NCI-H69 (cell line): ENCODE measurements at regions not wholly inside any gene's neighbourhood (a gene's known extent, or its start where the extent isn't known, plus 50 kb on each side); places are given as distances from the start of the nearest gene placed in this dataset.
"Not testable (repeated sequence)": the region's sequence is repeated elsewhere in the genome, so short reads cannot be mapped to it uniquely, and the experiment has no call there.

ENCODE experiments used
- DNase-seq: peaks from one replicate; lab custom pipeline; 2025; lab: John Stamatoyannopoulos, UW

- peak; percentile 24 for DNase-seq
Measured at GRCh38 chr5:30183795-30184194, 1009.7 kb upstream of the CDH6 start.

GRCh38 chr5:30156156-30156555, 1037.3 kb upstream of the CDH6 start:
- peak; percentile 33 for DNase-seq

- no peak for DNase-seq
Measured at GRCh38 chr5:30152431-30152830, 1041.1 kb upstream of the CDH6 start.

- no peak for DNase-seq
Measured at GRCh38 chr5:30150231-30150630, 1043.3 kb upstream of the CDH6 start.

- peak; percentile 9 for DNase-seq
Measured at GRCh38 chr5:30149526-30149925, 1044.0 kb upstream of the CDH6 start.

- DNase-seq: no peak
Measured at GRCh38 chr5:30147976-30148375, 1045.5 kb upstream of the CDH6 start.

- not testable (repeated sequence) for DNase-seq
Measured at GRCh38 chr5:30144059-30144458, 1049.4 kb upstream of the CDH6 start.

- no peak for DNase-seq
Measured at GRCh38 chr5:30142432-30142831, 1051.1 kb upstream of the CDH6 start.

- no peak for DNase-seq
Measured at GRCh38 chr5:30121043-30121442, 1072.4 kb upstream of the CDH6 start.

GRCh38 chr5:30117135-30117534, 1076.4 kb upstream of the CDH6 start:
- DNase-seq: no peak

GRCh38 chr5:30113542-30113941, 1079.9 kb upstream of the CDH6 start:
- DNase-seq: no peak

GRCh38 chr5:30112867-30113266, 1080.6 kb upstream of the CDH6 start:
- DNase-seq: no peak

GRCh38 chr5:30108051-30108450, 1085.4 kb upstream of the CDH6 start:
- DNase-seq: no peak

- DNase-seq: no peak
Measured at GRCh38 chr5:30106596-30106995, 1086.9 kb upstream of the CDH6 start.

- no peak for DNase-seq
Measured at GRCh38 chr5:30104872-30105596, 1088.5 kb upstream of the CDH6 start.

- DNase-seq: no peak
Measured at GRCh38 chr5:30103452-30104202, 1089.9 kb upstream of the CDH6 start.

GRCh38 chr5:30103052-30103451, 1090.4 kb upstream of the CDH6 start:
- no peak for DNase-seq

- DNase-seq: no peak
Measured at GRCh38 chr5:30102185-30102584, 1091.3 kb upstream of the CDH6 start.

- peak; percentile 61 for DNase-seq
Measured at GRCh38 chr5:30100929-30101328, 1092.6 kb upstream of the CDH6 start.

GRCh38 chr5:30100148-30100713, 1093.3 kb upstream of the CDH6 start:
- DNase-seq: peak; percentile 45

GRCh38 chr5:30099634-30100033, 1093.9 kb upstream of the CDH6 start:
- peak; percentile 97 for DNase-seq

GRCh38 chr5:30098940-30099339, 1094.5 kb upstream of the CDH6 start:
- no peak for DNase-seq

GRCh38 chr5:30092548-30092947, 1100.9 kb upstream of the CDH6 start:
- no peak for DNase-seq
